ENCODE measurements at regions not wholly inside any gene's neighbourhood (a gene's known extent, or its start where the extent isn't known, plus 50 kb on each side); places are given as distances from the start of the nearest gene placed in this dataset.

- peak overlapping the region; percentile 59 for H3K4me3 Mint-ChIP-seq
- peak; percentile 41 for DNase-seq
- H3K36me3 Mint-ChIP-seq (ENCODE audit: insufficient read depth), result no peaks in the 10 kb centered on the region
- peaks cover 2% of the 10 kb centered on the region for H3K27me3 Mint-ChIP-seq (ENCODE audit: low read depth)
- H3K4me1 Mint-ChIP-seq (ENCODE audit: low read depth), result peaks cover 66% of the 10 kb centered on the region
- peak; percentile 77 to 79 for ATAC-seq
- peaks cover 3% of the 10 kb centered on the region for H3K9me3 Mint-ChIP-seq
Measured at GRCh38 chr5:56328753-56329560, 95.8 kb upstream of the ANKRD55 start.

DNA sequence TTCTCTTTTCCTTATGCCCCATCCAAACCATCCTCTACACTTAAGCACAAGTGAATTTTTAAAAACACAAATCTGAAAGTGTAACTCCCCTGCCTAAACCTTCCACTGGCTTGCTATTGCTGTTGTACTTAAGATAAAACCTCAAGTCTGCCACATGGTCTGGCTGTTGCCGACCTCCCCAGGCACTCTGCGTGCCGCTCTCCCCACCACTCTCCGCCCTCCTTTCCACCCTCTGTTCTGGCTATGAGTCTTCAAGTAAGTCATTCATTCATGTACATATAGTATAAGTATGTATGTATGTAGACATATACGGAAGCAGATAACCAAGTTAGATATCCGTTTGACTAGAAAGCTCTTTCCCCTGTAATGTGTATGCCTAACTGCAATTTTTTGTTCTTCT lies 94.7 kb upstream of the ANKRD55 start:
- ATAC-seq (peak; percentile 74 to 78), DNase-seq (peak; percentile 36)
- Mint-ChIP-seq H3K4me1 (ENCODE audit: low read depth) (peaks cover 76% of the 10 kb centered on the region), H3K9me3 (no peaks in the 10 kb centered on the region), H3K36me3 (ENCODE audit: insufficient read depth) (no peaks in the 10 kb centered on the region), H3K4me3 (peak overlapping the region; percentile 63), H3K27me3 (ENCODE audit: low read depth) (peaks cover 2% of the 10 kb centered on the region)

GRCh38 chr5:56326770-56327169 lies 93.6 kb upstream of the ANKRD55 start:
- H3K9me3 Mint-ChIP-seq, result no peaks in the 10 kb centered on the region
- H3K4me1 Mint-ChIP-seq (ENCODE audit: low read depth), result peaks cover 79% of the 10 kb centered on the region
- DNase-seq (no peak), ATAC-seq (no peak)
- peaks cover 2% of the 10 kb centered on the region for H3K27me3 Mint-ChIP-seq (ENCODE audit: low read depth)
- no peaks in the 10 kb centered on the region for H3K36me3 Mint-ChIP-seq (ENCODE audit: insufficient read depth)
- no peak overlapping the region for H3K4me3 Mint-ChIP-seq

DNA sequence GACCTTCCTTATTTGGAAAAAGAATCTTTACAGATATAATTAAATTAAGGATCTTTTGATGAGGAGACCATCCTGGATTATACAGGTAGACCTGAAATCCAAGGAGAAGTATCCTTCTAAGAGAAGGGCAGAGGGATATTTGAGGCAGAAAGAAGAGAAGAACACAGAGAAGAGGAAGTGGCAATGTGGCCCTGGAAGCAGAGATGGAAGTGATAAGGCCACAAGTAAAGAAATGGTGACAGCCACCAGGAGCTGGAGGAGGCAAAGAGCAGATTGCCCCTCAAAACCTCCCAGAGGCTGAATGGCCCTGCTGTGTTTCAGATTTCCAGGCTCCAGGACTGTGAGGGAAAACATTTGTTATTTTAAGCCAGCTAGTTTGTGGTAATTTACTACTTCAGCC lies 93.0 kb upstream of the ANKRD55 start:
- H3K27me3 Mint-ChIP-seq (ENCODE audit: low read depth), result peaks cover 2% of the 10 kb centered on the region
- no peak for DNase-seq
- ATAC-seq, result no peak
- H3K4me1 Mint-ChIP-seq (ENCODE audit: low read depth), result peaks cover 82% of the 10 kb centered on the region
- H3K4me3 Mint-ChIP-seq, result no peak overlapping the region
- no peaks in the 10 kb centered on the region for H3K9me3 Mint-ChIP-seq
- no peaks in the 10 kb centered on the region for H3K36me3 Mint-ChIP-seq (ENCODE audit: insufficient read depth)

DNA sequence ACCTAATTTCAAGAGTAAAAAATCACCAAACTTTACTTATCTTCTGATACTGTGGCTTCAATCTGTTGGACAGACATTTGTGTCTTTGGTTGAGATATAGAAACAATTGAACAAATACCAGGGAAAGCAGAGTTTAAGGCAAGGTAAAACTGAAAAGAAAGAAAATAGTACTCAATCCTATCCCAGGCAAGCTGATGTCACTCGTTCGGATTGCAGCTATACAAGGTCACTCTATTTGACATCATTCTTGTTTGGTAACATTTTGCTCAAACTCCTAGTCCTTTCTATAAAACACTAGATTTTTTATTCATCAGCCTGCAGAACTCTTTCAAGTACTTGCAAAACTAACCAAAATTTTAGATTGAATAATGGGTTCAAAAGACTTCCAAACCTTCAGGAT lies 91.9 kb upstream of the ANKRD55 start:
- peaks cover 73% of the 10 kb centered on the region for H3K4me1 Mint-ChIP-seq (ENCODE audit: low read depth)

DNA sequence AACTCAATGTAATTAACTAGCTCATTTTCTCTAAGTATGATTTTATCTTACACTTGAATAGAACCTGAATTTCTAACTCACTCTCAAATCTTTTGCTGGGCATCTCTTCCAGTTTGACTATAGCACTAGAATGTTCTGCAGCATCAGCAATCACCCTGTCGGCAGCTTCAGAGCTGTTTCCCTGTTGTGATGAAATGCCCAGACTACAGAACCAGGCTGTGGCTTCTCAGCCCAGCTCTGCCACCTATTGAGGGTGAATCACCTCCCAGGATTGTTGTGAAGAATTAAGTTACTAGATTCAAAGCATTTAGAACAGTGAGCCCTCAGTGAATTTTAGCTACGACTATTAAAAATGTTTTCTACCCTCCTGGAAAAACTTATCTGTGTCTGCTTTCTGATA lies 90.4 kb upstream of the ANKRD55 start:
- DNase-seq, result no peak
- Mint-ChIP-seq H3K4me1 (ENCODE audit: low read depth) (peaks cover 69% of the 10 kb centered on the region), H3K4me3 (no peak overlapping the region), H3K36me3 (ENCODE audit: insufficient read depth) (no peaks in the 10 kb centered on the region), H3K9me3 (no peaks in the 10 kb centered on the region), H3K27me3 (ENCODE audit: low read depth) (peaks cover 2% of the 10 kb centered on the region)
- ATAC-seq, result peak in 1 of 2 donors; percentile 14

More for the DNA sequence above, 91.9 kb upstream of the ANKRD55 start:
- Mint-ChIP-seq H3K9me3 (no peaks in the 10 kb centered on the region), H3K4me3 (no peak overlapping the region), H3K36me3 (ENCODE audit: insufficient read depth) (no peaks in the 10 kb centered on the region), H3K27me3 (ENCODE audit: low read depth) (peaks cover 2% of the 10 kb centered on the region)
- DNase-seq (no peak), ATAC-seq (no peak)

- ATAC-seq (no peak), DNase-seq (no peak)
- no peaks in the 10 kb centered on the region for H3K9me3 Mint-ChIP-seq
- H3K4me3 Mint-ChIP-seq, result no peak overlapping the region
- H3K4me1 Mint-ChIP-seq (ENCODE audit: low read depth), result peaks cover 61% of the 10 kb centered on the region
- peaks cover 2% of the 10 kb centered on the region for H3K27me3 Mint-ChIP-seq (ENCODE audit: low read depth)
- no peaks in the 10 kb centered on the region for H3K36me3 Mint-ChIP-seq (ENCODE audit: insufficient read depth)
Measured at GRCh38 chr5:56322592-56322991, 89.5 kb upstream of the ANKRD55 start.

- Mint-ChIP-seq H3K27me3 (ENCODE audit: low read depth) (peaks cover 2% of the 10 kb centered on the region), H3K4me3 (no peak overlapping the region), H3K9me3 (no peaks in the 10 kb centered on the region), H3K36me3 (ENCODE audit: insufficient read depth) (no peaks in the 10 kb centered on the region), H3K4me1 (ENCODE audit: low read depth) (peaks cover 56% of the 10 kb centered on the region)
- DNase-seq (peak; percentile 6), ATAC-seq (peak; percentile 47 to 70)
Measured at GRCh38 chr5:56321236-56321881, 88.2 kb upstream of the ANKRD55 start.

GRCh38 chr5:56320686-56321085 lies 87.6 kb upstream of the ANKRD55 start:
- Mint-ChIP-seq H3K4me3 (no peak overlapping the region), H3K4me1 (ENCODE audit: low read depth) (peaks cover 54% of the 10 kb centered on the region), H3K36me3 (ENCODE audit: insufficient read depth) (no peaks in the 10 kb centered on the region), H3K9me3 (no peaks in the 10 kb centered on the region), H3K27me3 (ENCODE audit: low read depth) (no peaks in the 10 kb centered on the region)
- DNase-seq (no peak), ATAC-seq (no peak)

- Mint-ChIP-seq H3K4me3 (no peak overlapping the region), H3K27me3 (ENCODE audit: low read depth) (no peaks in the 10 kb centered on the region), H3K4me1 (ENCODE audit: low read depth) (peaks cover 50% of the 10 kb centered on the region), H3K36me3 (ENCODE audit: insufficient read depth) (no peaks in the 10 kb centered on the region), H3K9me3 (no peaks in the 10 kb centered on the region)
- no peak for ATAC-seq
- no peak for DNase-seq
Measured at GRCh38 chr5:56319526-56320181, 86.5 kb upstream of the ANKRD55 start.

DNA sequence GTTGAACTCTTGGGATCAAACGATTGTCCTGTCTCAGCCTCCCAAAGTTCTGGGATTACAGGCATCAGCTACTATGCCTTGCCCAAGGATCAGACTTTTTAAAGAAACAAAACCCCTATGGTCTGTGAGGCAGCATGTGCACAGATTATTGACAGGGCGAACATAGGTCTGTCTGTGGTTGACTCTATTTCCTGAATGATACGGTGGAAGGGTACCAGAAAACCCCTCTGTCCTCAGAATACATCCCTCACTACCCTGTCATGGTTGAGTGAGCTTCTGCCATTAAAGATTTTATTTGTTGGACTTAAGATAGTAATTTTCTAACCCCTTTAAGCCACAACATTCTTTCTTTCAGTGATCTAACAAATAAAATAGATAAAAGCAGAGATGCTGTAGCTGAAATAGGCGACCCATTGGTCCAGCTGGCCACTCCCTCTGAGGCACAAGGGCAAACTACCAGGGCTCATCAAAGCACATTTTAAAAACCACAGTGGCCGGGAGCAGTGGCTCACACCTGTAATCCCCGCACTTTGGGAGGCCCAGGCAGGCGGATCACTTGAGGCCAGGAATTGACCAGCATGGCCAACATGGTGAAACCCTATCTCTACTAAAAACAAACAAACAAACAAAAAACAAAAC lies 84.9 kb upstream of the ANKRD55 start:
- H3K27me3 Mint-ChIP-seq (ENCODE audit: low read depth), result no peaks in the 10 kb centered on the region
- H3K4me3 Mint-ChIP-seq, result no peak overlapping the region
- H3K36me3 Mint-ChIP-seq (ENCODE audit: insufficient read depth), result no peaks in the 10 kb centered on the region
- no peaks in the 10 kb centered on the region for H3K9me3 Mint-ChIP-seq
- no peak for ATAC-seq
- H3K4me1 Mint-ChIP-seq (ENCODE audit: low read depth), result peaks cover 50% of the 10 kb centered on the region
- DNase-seq, result no peak

DNA sequence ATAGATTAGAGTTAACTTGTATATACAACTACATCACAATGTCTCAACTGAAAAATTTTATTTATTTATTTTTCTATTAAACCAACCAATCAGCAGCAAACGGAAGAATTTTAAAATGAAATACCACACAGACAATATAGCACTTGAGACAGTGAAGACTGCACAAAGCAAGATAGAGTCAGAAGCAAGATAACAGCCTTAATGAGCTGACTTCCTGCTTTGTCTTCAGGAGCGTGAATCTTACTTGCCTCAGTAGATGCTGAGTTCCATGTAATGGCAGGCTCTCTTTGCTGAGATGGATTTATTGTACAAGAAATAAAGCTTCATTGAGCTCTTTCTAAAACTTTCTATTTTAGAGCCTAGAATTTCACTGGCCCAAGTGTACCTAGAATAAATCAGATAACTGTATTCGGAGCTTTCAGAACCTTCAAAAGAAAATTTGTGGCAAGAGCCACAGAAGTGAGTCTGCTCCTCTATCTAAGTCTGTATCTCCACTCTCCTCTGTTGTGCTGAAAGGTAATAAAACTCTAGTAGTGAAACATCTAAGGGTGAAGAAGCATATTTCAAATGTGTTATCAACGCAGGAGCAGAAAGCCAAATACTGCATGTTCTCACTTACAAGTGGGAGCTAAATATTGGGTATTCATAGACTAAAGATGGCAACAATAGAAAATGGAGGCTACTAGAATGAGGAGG lies 83.3 kb upstream of the ANKRD55 start:
- Mint-ChIP-seq H3K9me3 (no peaks in the 10 kb centered on the region), H3K27me3 (ENCODE audit: low read depth) (no peaks in the 10 kb centered on the region), H3K4me1 (ENCODE audit: low read depth) (peaks cover 51% of the 10 kb centered on the region), H3K36me3 (ENCODE audit: insufficient read depth) (no peaks in the 10 kb centered on the region), H3K4me3 (no peak overlapping the region)
- no peak for DNase-seq
- peak in 1 of 2 donors; percentile 10 for ATAC-seq

GRCh38 chr5:56314529-56314928 lies 81.4 kb upstream of the ANKRD55 start:
- peaks cover 46% of the 10 kb centered on the region for H3K4me1 Mint-ChIP-seq (ENCODE audit: low read depth)
- ATAC-seq, result no peak
- DNase-seq, result no peak
- H3K27me3 Mint-ChIP-seq (ENCODE audit: low read depth), result no peaks in the 10 kb centered on the region
- H3K4me3 Mint-ChIP-seq, result no peak overlapping the region
- no peaks in the 10 kb centered on the region for H3K9me3 Mint-ChIP-seq
- no peaks in the 10 kb centered on the region for H3K36me3 Mint-ChIP-seq (ENCODE audit: insufficient read depth)

DNA sequence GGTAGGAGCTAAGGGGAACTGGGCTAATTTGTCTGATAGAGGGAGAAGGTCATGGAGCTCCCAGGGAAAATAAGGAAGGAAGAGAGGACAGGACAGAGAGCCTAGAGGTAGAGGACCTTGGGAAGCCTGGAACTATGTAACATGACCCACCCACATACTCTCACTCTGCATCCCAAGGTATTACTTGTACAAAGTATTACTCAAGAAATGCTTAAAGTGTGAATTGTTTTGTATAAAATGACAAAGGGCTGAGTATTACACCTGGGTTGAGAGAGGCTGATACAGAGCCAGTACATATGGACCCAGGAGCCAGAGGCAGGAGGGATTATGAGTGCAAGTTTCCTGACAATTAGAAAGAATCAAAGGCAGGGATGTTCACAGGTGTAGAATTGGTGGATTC lies 80.5 kb upstream of the ANKRD55 start:
- Mint-ChIP-seq H3K4me3 (peak overlapping the region; percentile 19), H3K27me3 (ENCODE audit: low read depth) (no peaks in the 10 kb centered on the region), H3K36me3 (ENCODE audit: insufficient read depth) (no peaks in the 10 kb centered on the region), H3K9me3 (no peaks in the 10 kb centered on the region), H3K4me1 (ENCODE audit: low read depth) (peaks cover 38% of the 10 kb centered on the region)
- ATAC-seq (peak in 1 of 2 donors; percentile 35), DNase-seq (no peak)

Measured in activated T-cell treated with anti-CD3 and anti-CD28 coated beads, Interleukin-2, amount 50 U/mL, for 4 hours (primary cell).